K562 (cell line): ENCODE measurements at regions not wholly inside any gene's neighbourhood (a gene's known extent, or its start where the extent isn't known, plus 50 kb on each side); places are given as distances from the start of the nearest gene placed in this dataset.

Experiments used
- ATAC-seq: fragments of 200-7000 bp; cut with Tn5 transposase; 3 replicates; pipeline ENCODE4 v1.9.1; 2020; ENCODE audit warnings: moderate library complexity
- BruUV-seq: library from RNA; stranded (reverse); fragments of 400-500 nt; replicated peaks from 2 replicates; lab custom pipeline; 2021; lab: Mats Ljungman, UMichigan
- CTCF ChIA-PET: fragments of 300-600 bp; formaldehyde crosslinking; extraction: SDS; loops from one replicate; lab custom pipeline; 2021; ENCODE audit warnings: low intra/inter-chr PET ratio; lab: Yijun Ruan, JAX
- POLR2A ChIA-PET: fragments of 300-600, 350-650 bp; sonication (Branson Sonifier 250); formaldehyde crosslinking; extraction: SDS; loops from one replicate; lab custom pipeline; 2021; ENCODE audit warnings: antibody characterized with exemption, inconsistent platforms; lab: Yijun Ruan, JAX
- DNase-seq, 4 experiments: peaks; one replicate each; pipeline versions ENCODE4 v3.0.0 to v3.0.0-alpha.2; 2011 to 2018; ENCODE audit warnings: low spot score in 3 of 4, mixed read lengths in 3 of 4; ENCODE audit errors: extremely low read depth in 1 of 4
- FAIRE-seq: peaks from 2 replicates; lab custom pipeline; 2011; peaks lifted over from hg19 to GRCh38; lab: Jason Lieb, UNC
- H2AFZ ChIP-seq: 2 replicates; pipeline ENCODE4 v1.6.0; 2011; ENCODE audit warnings: low read depth, low read length, control low read depth, inconsistent platforms
- H3K27ac ChIP-seq: fragments of 200-600 bp; 3 replicates; pipeline ENCODE4 v1.8.0; 2011; ENCODE audit warnings: low read depth, mild to moderate bottlenecking, control low read depth, inconsistent platforms, low read length, moderate library complexity, mixed read lengths; ENCODE audit errors: extremely low read depth
- H3K27me3 ChIP-seq, 2 experiments: fragments of 300-600 bp in 1 of 2; 2 replicates in 1 of 2; 3 replicates in 1 of 2; pipeline versions ENCODE4 v1.6.0 to v1.8.0; 2011; ENCODE audit warnings: inconsistent platforms in 2 of 2, low read length in 2 of 2, mild to moderate bottlenecking in 1 of 2, mixed read lengths in 1 of 2, moderate library complexity in 1 of 2; ENCODE audit not compliant: control insufficient read depth in 2 of 2, insufficient read depth in 2 of 2
- H3K36me3 ChIP-seq: fragments of 300-600 bp; 3 replicates; pipeline ENCODE4 v1.8.0; 2011; ENCODE audit warnings: mild to moderate bottlenecking, low read length, inconsistent platforms; ENCODE audit not compliant: control insufficient read depth, insufficient read depth
- H3K4me1 ChIP-seq, 2 experiments: fragments of 200-600 bp in 1 of 2; replicated peaks in 1 of 2; 2 replicates in 1 of 2; 3 replicates in 1 of 2; pipeline versions ENCODE4 v1.5.1 to v1.8.0; 2011; ENCODE audit warnings: inconsistent platforms in 2 of 2, low read length in 2 of 2, mild to moderate bottlenecking in 1 of 2, mixed read lengths in 1 of 2, moderate library complexity in 1 of 2; ENCODE audit not compliant: control insufficient read depth in 2 of 2, insufficient read depth in 2 of 2
- H3K4me2 ChIP-seq: 2 replicates; pipeline ENCODE4 v1.6.1; 2011; ENCODE audit warnings: low read length, control low read depth, inconsistent platforms, mixed read lengths; ENCODE audit not compliant: insufficient read depth
- H3K4me3 ChIP-seq: fragments of 200-600 bp; sonication (generic), shearing (Covaris generic); 2 replicates; pipeline ENCODE4 v1.5.1; 2016; ENCODE audit warnings: control low read depth, inconsistent platforms
- H3K79me2 ChIP-seq: fragments of 200-600 bp; 3 replicates; pipeline ENCODE4 v1.8.0; 2011; ENCODE audit warnings: low read length, inconsistent platforms; ENCODE audit not compliant: control insufficient read depth, insufficient read depth
- H3K9ac ChIP-seq, 2 experiments: 2 replicates each; pipeline versions ENCODE4 v1.6.0 to v1.6.1; 2011; ENCODE audit warnings: low read depth in 2 of 2, low read length in 2 of 2, control low read depth in 1 of 2, inconsistent platforms in 1 of 2, mild to moderate bottlenecking in 1 of 2, mixed read lengths in 1 of 2; ENCODE audit not compliant: insufficient read depth in 1 of 2
- H3K9me1 ChIP-seq: one replicate; pipeline ENCODE4 v1.6.0; 2011; ENCODE audit warnings: inconsistent platforms, mild to moderate bottlenecking, low read length, moderate library complexity; ENCODE audit not compliant: control insufficient read depth, insufficient read depth
- H3K9me3 ChIP-seq: replicated peaks from 2 replicates; pipeline ENCODE4 v1.5.1; 2011; ENCODE audit warnings: low read depth, low read length, inconsistent platforms; ENCODE audit not compliant: control insufficient read depth, insufficient read depth
- H4K20me1 ChIP-seq: replicated peaks from 2 replicates; pipeline ENCODE4 v1.6.1; 2011; ENCODE audit warnings: low read length, inconsistent platforms, mixed read lengths; ENCODE audit not compliant: control insufficient read depth, insufficient read depth
- BACH1 ChIP-seq: fragments of 200-800 bp; sonication (Bioruptor generic); IDR thresholded peaks from 2 replicates; pipeline ENCODE4 v1.6.1; 2016; ENCODE audit warnings: missing genetic modification characterization, missing compliant biosample characterization
- CBFA2T3 ChIP-seq: fragments of 450-650 bp; IDR thresholded peaks from 2 replicates; pipeline ENCODE4 v1.6.1; 2017
- CBX3 ChIP-seq, 2 experiments: IDR thresholded peaks; 1 replicate in 1 of 2; 2 replicates in 1 of 2; pipeline ENCODE4 v1.6.1; 2012; ENCODE audit warnings: inconsistent platforms in 2 of 2, low read length in 2 of 2, borderline replicate concordance in 1 of 2, control low read depth in 1 of 2
- CUX1 ChIP-seq: fragments of 200-800 bp; sonication (Bioruptor generic); IDR thresholded peaks from 2 replicates; pipeline ENCODE4 v1.6.1; 2016; ENCODE audit warnings: missing genetic modification characterization, missing compliant biosample characterization
- MAFG ChIP-seq: fragments of 450-650 bp; conservative IDR thresholded peaks from 2 replicates; pipeline ENCODE4 v1.6.1; 2016; ENCODE audit warnings: missing genetic modification characterization, missing compliant biosample characterization
- MAFK ChIP-seq: IDR thresholded peaks from 2 replicates; pipeline ENCODE4 v1.6.1; 2011; ENCODE audit warnings: low read length, improper control_type of control experiment
- RAD21 ChIP-seq, 2 experiments: fragments of 250-450 bp in 1 of 2; fragments of 450-650 bp in 1 of 2; sonication (Bioruptor Pico) in 1 of 2; formaldehyde crosslinking in 1 of 2; IDR thresholded peaks in 1 of 2; conservative IDR thresholded peaks in 1 of 2; 2 replicates each; pipeline versions ENCODE4 v1.4.0 to v1.8.0; 2020 to 2022; ENCODE audit warnings: mild to moderate bottlenecking in 2 of 2, moderate library complexity in 1 of 2
- TBL1XR1 ChIP-seq, 2 experiments: IDR thresholded peaks; 2 replicates each; pipeline ENCODE4 v1.6.1; 2012; ENCODE audit warnings: improper control_type of control experiment in 2 of 2, low read length in 2 of 2, mild to moderate bottlenecking in 1 of 2
- ZNF124 ChIP-seq: sonication (generic); formaldehyde crosslinking; IDR thresholded peaks from 2 replicates; pipeline ENCODE4 v1.8.1; 2022; ENCODE audit warnings: missing genetic modification reagents
- WGBS: fragments of 100-300 bp; shearing (Covaris generic); methylation state at CpG from one replicate; pipeline ENCODE4 v1.1.6; 2016; ENCODE audit warnings: low coverage, mixed read lengths; ENCODE audit not compliant: insufficient coverage; ENCODE audit errors: missing lambda C conversion rate; 5-methylcytosine and 5-hydroxymethylcytosine counted together
- in situ Hi-C: fragments of 300-500 bp; cut with MboI; formaldehyde crosslinking; loops from 4 replicates; pipeline ENCODE4 v1.15.0; 2018; ENCODE audit warnings: inconsistent platforms, mixed read lengths
- intact Hi-C: fragments of 100-400 bp; cut with micrococcal nuclease; formaldehyde crosslinking; loops from 2 replicates; pipeline ENCODE4 v1.14.2; 2022
- TF ChIP-seq, protein P1 (sequence below): fragments of 450-650 bp; formaldehyde crosslinking; IDR thresholded peaks from 2 replicates; pipeline ENCODE4 v1.4.0; 2020; ENCODE audit warnings: mild to moderate bottlenecking, moderate library complexity
- TF ChIP-seq, protein P2 (sequence below), 2 experiments: IDR thresholded peaks in 1 of 2; conservative IDR thresholded peaks in 1 of 2; 2 replicates each; pipeline ENCODE4 v1.6.1; 2016; ENCODE audit warnings: low read depth in 2 of 2, mild to moderate bottlenecking in 1 of 2, missing compliant biosample characterization in 1 of 2, missing genetic modification characterization in 1 of 2, moderate library complexity in 1 of 2

DNA sequence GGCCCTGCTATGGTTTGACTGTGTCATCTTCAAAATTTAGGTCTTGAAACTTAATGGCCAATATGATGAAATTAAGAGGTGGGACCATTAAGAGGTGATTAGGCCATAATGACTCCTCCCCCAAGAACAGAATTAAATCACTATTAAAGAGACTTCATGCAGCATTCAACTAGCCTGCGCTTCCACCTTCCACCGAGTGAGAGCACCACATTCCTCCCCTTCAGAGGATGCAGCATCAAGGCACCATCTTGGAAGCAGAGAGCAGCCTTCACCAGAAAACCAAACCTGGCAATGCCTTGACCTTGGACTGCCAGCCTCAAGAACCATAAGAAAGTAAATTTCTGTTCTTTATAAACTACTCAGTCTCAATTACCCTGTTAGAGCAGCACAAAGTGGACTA lies 371.1 kb upstream of the NFE2L3 start (continued):
- TF ChIP-seq, protein P1, sequence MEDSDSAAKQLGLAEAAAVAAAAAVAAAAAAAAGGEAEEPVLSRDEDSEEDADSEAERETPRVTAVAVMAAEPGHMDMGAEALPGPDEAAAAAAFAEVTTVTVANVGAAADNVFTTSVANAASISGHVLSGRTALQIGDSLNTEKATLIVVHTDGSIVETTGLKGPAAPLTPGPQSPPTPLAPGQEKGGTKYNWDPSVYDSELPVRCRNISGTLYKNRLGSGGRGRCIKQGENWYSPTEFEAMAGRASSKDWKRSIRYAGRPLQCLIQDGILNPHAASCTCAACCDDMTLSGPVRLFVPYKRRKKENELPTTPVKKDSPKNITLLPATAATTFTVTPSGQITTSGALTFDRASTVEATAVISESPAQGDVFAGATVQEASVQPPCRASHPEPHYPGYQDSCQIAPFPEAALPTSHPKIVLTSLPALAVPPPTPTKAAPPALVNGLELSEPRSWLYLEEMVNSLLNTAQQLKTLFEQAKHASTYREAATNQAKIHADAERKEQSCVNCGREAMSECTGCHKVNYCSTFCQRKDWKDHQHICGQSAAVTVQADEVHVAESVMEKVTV (CRISPR knock-in tag): 0 out of 2 replicates have a peak, but pooled peaks have one; percentile 7
- TF ChIP-seq BACH1 (no peak), RAD21 (CRISPR knock-in tag; conservative IDR thresholded peaks at IDR 0.05 in 1 of 2, IDR thresholded peaks at IDR 0.05 in 1 of 2) (peak; percentile 58 to 76)

GRCh38 chr7:25781704-25782103 lies 370.3 kb upstream of the NFE2L3 start:
- 0% methylated on average over 1 of the region's 1 CpG for WGBS
- Histone ChIP-seq H3K27ac (no peak overlapping the region), H3K27me3 (peaks cover 0 to 6% of the 10 kb centered on the region in 2 experiments; a peak in 3 of 5 replicates), H3K4me3 (no peak overlapping the region), H4K20me1 (no peaks in the 10 kb centered on the region), H3K79me2 (no peaks in the 10 kb centered on the region), H3K9ac (no peak overlapping the region), H3K4me1 (no peaks in the 10 kb centered on the region), H3K9me1 (no peaks in the 10 kb centered on the region), H3K9me3 (no peaks in the 10 kb centered on the region), H3K36me3 (no peaks in the 10 kb centered on the region), H2AFZ (no peak overlapping the region), H3K4me2 (no peak overlapping the region)
- no peak for FAIRE-seq
- BruUV-seq: no TSS peak
- no peak for DNase-seq
- intact Hi-C loops: loop anchor here (2.0 kb wide), 1 partner anchor 69 kb away; no protein-coding TSS in a partner anchor
- in situ Hi-C loops: no loop called here
- ChIA-PET CTCF (no interaction called here), POLR2A (no interaction called here)
- no peak for ATAC-seq
- TF ChIP-seq CUX1 (CRISPR knock-in tag): peak; percentile 92
- TF ChIP-seq, protein P2, sequence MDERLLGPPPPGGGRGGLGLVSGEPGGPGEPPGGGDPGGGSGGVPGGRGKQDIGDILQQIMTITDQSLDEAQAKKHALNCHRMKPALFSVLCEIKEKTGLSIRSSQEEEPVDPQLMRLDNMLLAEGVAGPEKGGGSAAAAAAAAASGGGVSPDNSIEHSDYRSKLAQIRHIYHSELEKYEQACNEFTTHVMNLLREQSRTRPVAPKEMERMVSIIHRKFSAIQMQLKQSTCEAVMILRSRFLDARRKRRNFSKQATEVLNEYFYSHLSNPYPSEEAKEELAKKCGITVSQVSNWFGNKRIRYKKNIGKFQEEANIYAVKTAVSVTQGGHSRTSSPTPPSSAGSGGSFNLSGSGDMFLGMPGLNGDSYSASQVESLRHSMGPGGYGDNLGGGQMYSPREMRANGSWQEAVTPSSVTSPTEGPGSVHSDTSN (CRISPR knock-in tag; IDR thresholded peaks at IDR 0.05; ENCODE audit: low read depth): no peak
- TF ChIP-seq, protein P2 (tag; conservative IDR thresholded peaks at IDR 0.05; ENCODE audit: low read depth): peak; percentile 84
- TF ChIP-seq CBX3 (IDR thresholded peaks at IDR 0.05; ENCODE audit: borderline replicate concordance in 1 of 2, low read length in 2 of 2): no peak
- TF ChIP-seq TBL1XR1 (IDR thresholded peaks at IDR 0.05; ENCODE audit: low read length in 2 of 2): no peak
- peak; percentile 84 for TF ChIP-seq MAFG
- TF ChIP-seq CBFA2T3: peak; percentile 20; the same call in 1 of the 2 replicates
- TF ChIP-seq ZNF124 (CRISPR knock-in tag): no peak
- TF ChIP-seq MAFK: 0 out of 2 replicates have a peak, but pooled peaks have one; percentile 4
